Stomach (tissue), 8 donors: ENCODE measurements at regions not wholly inside any gene's neighbourhood (a gene's known extent, or its start where the extent isn't known, plus 50 kb on each side); places are given as distances from the start of the nearest gene placed in this dataset.

Source experiments
- DNase-seq, 2 donors: peaks; one replicate each; pipeline versions ENCODE4 v3.0.0 to v3.0.0-alpha.2; 2013 to 2019
- H3K27ac ChIP-seq, 5 donors: fragments of 200-600 bp in 4 of 5; sonication (generic) in 4 of 5; one replicate each; pipeline ENCODE4 v1.5.1; 2013 to 2019; ENCODE audit warnings: mild to moderate bottlenecking in 1 of 5, moderate library complexity in 1 of 5
- H3K27me3 ChIP-seq, 3 donors: fragments of 200-600 bp; sonication (generic); one replicate each; pipeline ENCODE4 v1.5.1; 2017 to 2019; ENCODE audit warnings: mixed run types in 1 of 3
- H3K36me3 ChIP-seq, 4 donors: fragments of 200-600 bp; sonication (generic); 1 replicate in 3 of 4; 2 replicates in 1 of 4; pipeline ENCODE4 v1.5.1; 2016 to 2019
- H3K4me1 ChIP-seq, 4 donors: fragments of 200-600 bp; sonication (generic); one replicate each; pipeline ENCODE4 v1.5.1; 2016 to 2019
- H3K4me3 ChIP-seq, 4 donors: fragments of 200-600 bp; sonication (generic) in 3 of 4; one replicate each; pipeline ENCODE4 v1.5.1; 2016 to 2019; ENCODE audit warnings: mild to moderate bottlenecking in 1 of 4
- H3K9me3 ChIP-seq, 4 donors: fragments of 200-600 bp; sonication (generic); one replicate each; pipeline ENCODE4 v1.5.1; 2016 to 2019
- EP300 ChIP-seq: sonication (generic); formaldehyde crosslinking; IDR thresholded peaks from one replicate; pipeline ENCODE4 v1.6.1; 2017; ENCODE audit warnings: antibody characterized with exemption
- POLR2A ChIP-seq, 4 donors: fragments of 450-650 bp; IDR thresholded peaks; one replicate each; pipeline ENCODE4 v1.6.1; 2016; ENCODE audit warnings: antibody characterized with exemption in 4 of 4, control low read depth in 2 of 4, mild to moderate bottlenecking in 1 of 4, moderate library complexity in 1 of 4
- POLR2AphosphoS5 ChIP-seq, 3 donors: sonication (generic); formaldehyde crosslinking; IDR thresholded peaks; one replicate each; pipeline ENCODE4 v1.6.1; 2016; ENCODE audit warnings: antibody characterized with exemption in 3 of 3
- WGBS, 5 donors: extraction: QIAGEN DNeasy Blood & Tissue Kit in 3 of 5; methylation state at CpG; one replicate each; pipeline versions ENCODE4 v1.1.5 to v1.1.7; 2013 to 2018; 5-methylcytosine and 5-hydroxymethylcytosine counted together
- intact Hi-C: fragments of 100-400 bp; cut with DNase I; formaldehyde crosslinking; loops from one replicate; pipeline ENCODE4 v1.15.1; 2023; ENCODE audit warnings: low total_unique reads
- TF ChIP-seq, protein P1 (sequence below), 7 experiments: fragments of 450-650 bp in 4 of 7; fragments of 200-600 bp in 3 of 7; sonication (generic) in 3 of 7; IDR thresholded peaks; one replicate each; pipeline ENCODE4 v1.5.1; 2016 to 2019; ENCODE audit warnings: antibody characterized with exemption in 7 of 7, control low read depth in 2 of 7, mild to moderate bottlenecking in 1 of 7
- donor health status: healthy with polysubstance abuse.
- donor health status: Bipolar disorder and iron deficiency.
- donor health status: healthy.

DNA sequence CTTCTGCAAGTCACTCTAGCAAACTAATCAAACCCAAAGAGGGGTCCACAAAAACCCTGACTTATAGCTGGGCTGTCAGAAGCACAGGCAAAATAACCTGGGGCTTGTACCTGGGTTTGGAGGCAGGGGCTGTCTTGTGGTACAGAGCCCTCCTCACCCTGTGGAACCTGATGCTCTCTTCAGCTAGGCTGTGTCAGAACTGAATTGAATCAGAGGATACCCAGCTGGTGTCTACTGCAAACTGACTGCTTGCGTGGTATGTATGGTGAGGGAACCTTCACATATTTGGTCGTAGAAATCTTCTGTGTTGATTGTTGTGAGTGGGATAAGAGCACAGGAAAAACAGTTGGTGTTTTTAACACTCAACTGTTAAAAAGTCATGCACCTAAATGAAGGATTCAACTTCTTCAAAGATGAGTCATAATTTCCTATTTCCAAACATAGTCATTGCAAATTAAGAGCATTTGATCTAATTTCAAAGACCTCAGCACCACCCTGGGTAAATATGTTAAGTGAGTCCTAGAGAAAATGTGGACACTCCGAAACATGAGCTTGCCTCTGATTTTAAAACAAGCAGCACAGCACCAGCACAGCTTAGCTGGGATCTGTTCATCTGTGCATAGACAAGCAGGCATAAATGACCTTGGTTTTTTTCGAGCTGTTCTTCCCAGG, 840.2 kb downstream of the UQCRFS1 start:
- no peak for TF ChIP-seq POLR2A (IDR thresholded peaks at IDR 0.05)
- no peak for TF ChIP-seq EP300
- TF ChIP-seq, protein P1, sequence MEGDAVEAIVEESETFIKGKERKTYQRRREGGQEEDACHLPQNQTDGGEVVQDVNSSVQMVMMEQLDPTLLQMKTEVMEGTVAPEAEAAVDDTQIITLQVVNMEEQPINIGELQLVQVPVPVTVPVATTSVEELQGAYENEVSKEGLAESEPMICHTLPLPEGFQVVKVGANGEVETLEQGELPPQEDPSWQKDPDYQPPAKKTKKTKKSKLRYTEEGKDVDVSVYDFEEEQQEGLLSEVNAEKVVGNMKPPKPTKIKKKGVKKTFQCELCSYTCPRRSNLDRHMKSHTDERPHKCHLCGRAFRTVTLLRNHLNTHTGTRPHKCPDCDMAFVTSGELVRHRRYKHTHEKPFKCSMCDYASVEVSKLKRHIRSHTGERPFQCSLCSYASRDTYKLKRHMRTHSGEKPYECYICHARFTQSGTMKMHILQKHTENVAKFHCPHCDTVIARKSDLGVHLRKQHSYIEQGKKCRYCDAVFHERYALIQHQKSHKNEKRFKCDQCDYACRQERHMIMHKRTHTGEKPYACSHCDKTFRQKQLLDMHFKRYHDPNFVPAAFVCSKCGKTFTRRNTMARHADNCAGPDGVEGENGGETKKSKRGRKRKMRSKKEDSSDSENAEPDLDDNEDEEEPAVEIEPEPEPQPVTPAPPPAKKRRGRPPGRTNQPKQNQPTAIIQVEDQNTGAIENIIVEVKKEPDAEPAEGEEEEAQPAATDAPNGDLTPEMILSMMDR (IDR thresholded peaks at IDR 0.05) = no peak
- no peak for TF ChIP-seq POLR2AphosphoS5 (IDR thresholded peaks at IDR 0.05)
- Histone ChIP-seq H3K27ac (no peak overlapping the region), H3K4me1 (no peaks in the 10 kb centered on the region), H3K27me3 (no peaks in the 10 kb centered on the region), H3K4me3 (no peak overlapping the region), H3K36me3 (no peaks in the 10 kb centered on the region), H3K9me3 (peaks cover 0 to 11% (median 3%) of the 10 kb centered on the region in 4 donors)
- intact Hi-C loops = no loop called here
- no peak for DNase-seq
- 53 to 70% (median 60%) methylated on average over 4 of the region's 4 CpGs for WGBS, 5 donors

DNA sequence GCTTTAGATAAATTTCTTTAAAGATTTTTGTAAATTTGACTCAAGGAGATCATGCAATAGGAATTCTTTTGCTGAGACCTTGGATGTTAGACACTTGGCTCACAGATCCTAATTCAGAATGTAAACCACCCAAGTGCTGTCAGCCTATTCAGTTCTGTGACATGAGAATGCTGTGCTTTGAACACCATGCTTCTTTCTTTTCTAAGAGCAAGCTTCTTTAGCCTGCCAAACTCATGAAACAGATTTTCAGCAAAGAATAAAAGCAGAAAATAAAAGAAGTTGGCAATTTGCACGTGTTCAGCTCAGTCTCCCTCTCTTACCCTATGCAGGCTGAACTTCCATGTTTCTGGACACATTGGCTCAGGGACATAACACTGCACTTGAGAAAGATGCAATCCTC, 845.8 kb downstream of the UQCRFS1 start:
- no peaks in the 10 kb centered on the region for H3K27me3 ChIP-seq
- no peak overlapping the region for H3K4me3 ChIP-seq
- H3K9me3 ChIP-seq = peaks cover 0 to 11% (median 3%) of the 10 kb centered on the region in 4 donors
- no peak overlapping the region for H3K27ac ChIP-seq
- TF ChIP-seq POLR2AphosphoS5 (IDR thresholded peaks at IDR 0.05) (no peak), POLR2A (IDR thresholded peaks at IDR 0.05) (no peak), EP300 (no peak)
- TF ChIP-seq, protein P1 (IDR thresholded peaks at IDR 0.05) = no peak
- DNase-seq = no peak
- WGBS, 5 donors = 24 to 65% (median 55%) methylated on average over 1 of the region's 1 CpG
- no peaks in the 10 kb centered on the region for H3K4me1 ChIP-seq
- intact Hi-C loops = no loop called here
- H3K36me3 ChIP-seq = no peaks in the 10 kb centered on the region

DNA sequence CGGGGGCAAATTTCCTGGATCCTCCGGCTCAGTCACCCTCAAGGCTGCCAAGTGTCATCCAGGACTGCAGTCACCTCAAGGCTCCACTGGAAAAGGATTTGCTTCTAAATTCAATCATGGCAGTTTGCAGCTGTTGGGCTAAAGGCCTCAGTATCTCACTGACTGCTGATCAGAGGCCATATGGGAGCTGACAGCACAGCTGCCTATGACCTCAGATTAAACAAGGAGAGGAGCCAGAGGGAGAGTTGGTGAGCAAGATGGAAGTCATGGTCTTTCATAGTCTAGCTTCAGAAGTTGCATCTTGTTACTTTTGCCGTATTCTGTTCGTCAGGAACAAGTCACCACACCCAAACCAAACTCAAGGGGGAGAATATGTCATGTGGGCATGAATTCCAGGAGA, 849.7 kb downstream of the UQCRFS1 start:
- Histone ChIP-seq H3K9me3 (no peaks in the 10 kb centered on the region), H3K27ac (no peak overlapping the region), H3K36me3 (no peaks in the 10 kb centered on the region), H3K4me1 (no peaks in the 10 kb centered on the region), H3K4me3 (no peak overlapping the region), H3K27me3 (no peaks in the 10 kb centered on the region)
- no peak for DNase-seq
- TF ChIP-seq, protein P1 (IDR thresholded peaks at IDR 0.05) = no peak
- TF ChIP-seq POLR2AphosphoS5 (IDR thresholded peaks at IDR 0.05) (no peak), POLR2A (IDR thresholded peaks at IDR 0.05) (no peak), EP300 (no peak)
- intact Hi-C loops = no loop called here
- 78 to 82% (median 82%) methylated on average over 4 of the region's 4 CpGs for WGBS, 5 donors

DNA sequence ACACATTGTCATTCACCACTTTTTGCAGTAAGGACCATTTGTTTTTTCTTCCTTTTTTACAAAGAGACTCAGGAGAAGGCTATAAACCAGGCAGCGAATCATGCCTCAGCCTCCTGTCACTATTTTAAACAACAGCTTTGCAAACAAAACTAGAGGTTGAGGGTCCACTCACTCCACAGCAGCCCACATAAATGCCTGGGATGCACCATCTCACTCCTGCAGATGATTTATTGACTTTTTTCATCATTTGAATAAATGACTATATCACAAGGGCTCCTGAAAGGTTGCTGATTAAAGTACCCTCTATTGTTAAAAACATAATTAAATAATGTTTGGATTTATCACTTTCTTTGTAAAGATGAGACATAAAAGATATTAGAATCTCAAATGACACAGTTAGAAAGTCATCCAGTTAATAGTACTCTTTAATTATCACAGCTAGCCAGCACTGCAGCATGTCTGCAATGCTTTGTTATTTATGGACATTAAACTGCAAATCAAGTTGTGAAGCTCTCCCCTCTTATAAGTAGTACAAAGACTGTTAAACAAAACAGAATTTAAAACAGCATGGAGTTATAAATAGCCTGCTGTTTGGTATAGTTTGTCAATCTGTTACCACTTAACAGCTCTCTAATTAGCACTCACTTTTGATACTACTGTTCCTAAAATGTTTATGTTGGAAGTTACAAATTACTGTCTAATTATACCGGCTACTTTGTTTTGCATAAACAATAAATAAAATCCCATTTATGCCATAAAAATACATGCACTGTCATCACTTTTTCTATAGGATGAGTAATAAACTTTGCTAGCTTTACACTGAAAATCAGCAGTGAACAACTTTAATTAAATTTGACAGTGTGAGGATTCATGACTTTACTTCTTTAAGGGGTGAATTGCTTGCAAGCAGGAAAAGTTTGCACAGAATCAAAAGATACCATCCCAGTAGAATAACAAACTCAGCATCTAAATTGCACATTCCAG, 853.2 kb downstream of the UQCRFS1 start:
- WGBS, 5 donors = 55 to 77% (median 65%) methylated on average over 2 of the region's 2 CpGs
- Histone ChIP-seq H3K4me3 (no peak overlapping the region), H3K4me1 (no peaks in the 10 kb centered on the region), H3K27ac (no peak overlapping the region), H3K9me3 (peaks cover 0 to 10% (median 2%) of the 10 kb centered on the region in 4 donors), H3K27me3 (no peaks in the 10 kb centered on the region), H3K36me3 (no peaks in the 10 kb centered on the region)
- intact Hi-C loops = no loop called here
- no peak for DNase-seq
- TF ChIP-seq, protein P1 (IDR thresholded peaks at IDR 0.05) = no peak
- TF ChIP-seq POLR2A (IDR thresholded peaks at IDR 0.05) (no peak), POLR2AphosphoS5 (IDR thresholded peaks at IDR 0.05) (no peak), EP300 (no peak)
